Peyer's patch (tissue), 4 donors: ENCODE measurements at regions not wholly inside any gene's neighbourhood (a gene's known extent, or its start where the extent isn't known, plus 50 kb on each side); places are given as distances from the start of the nearest gene placed in this dataset.
"Not testable (repeated sequence)": the region's sequence is repeated elsewhere in the genome, so short reads cannot be mapped to it uniquely, and the experiment has no call there.

Experiments used
- CTCF ChIP-seq, 6 experiments: fragments of 450-650 bp in 4 of 6; fragments of 200-600 bp in 2 of 6; sonication (generic) in 1 of 6; IDR thresholded peaks; one replicate each; pipeline ENCODE4 v1.5.1; 2017 to 2019; ENCODE audit warnings: antibody characterized with exemption in 6 of 6, mild to moderate bottlenecking in 3 of 6, moderate library complexity in 1 of 6
- POLR2A ChIP-seq, 2 donors: fragments of 450-650 bp; IDR thresholded peaks; one replicate each; pipeline ENCODE4 v1.5.1; 2017; ENCODE audit warnings: antibody characterized with exemption in 2 of 2, mild to moderate bottlenecking in 2 of 2, moderate library complexity in 2 of 2

- TF ChIP-seq CTCF, POLR2A (IDR thresholded peaks at IDR 0.05): not testable (repeated sequence)
These were observed 69.7 kb downstream of the PPIAL4G start for GRCh38 chr1:148413385-148413784.
